Body of pancreas (tissue), 4 donors: ENCODE measurements at regions not wholly inside any gene's neighbourhood (a gene's known extent, or its start where the extent isn't known, plus 50 kb on each side); places are given as distances from the start of the nearest gene placed in this dataset.

Source experiments
- POLR2A ChIP-seq, 3 donors: fragments of 450-650 bp; IDR thresholded peaks; one replicate each; pipeline ENCODE4 v1.6.1; 2016; ENCODE audit warnings: antibody characterized with exemption in 3 of 3, mild to moderate bottlenecking in 2 of 3
- TF ChIP-seq, protein P1 (sequence below), 7 experiments: fragments of 450-650 bp in 4 of 7; fragments of 200-600 bp in 3 of 7; sonication (generic) in 3 of 7; IDR thresholded peaks; one replicate each; pipeline ENCODE4 v1.5.1; 2016 to 2019; ENCODE audit warnings: antibody characterized with exemption in 7 of 7

DNA sequence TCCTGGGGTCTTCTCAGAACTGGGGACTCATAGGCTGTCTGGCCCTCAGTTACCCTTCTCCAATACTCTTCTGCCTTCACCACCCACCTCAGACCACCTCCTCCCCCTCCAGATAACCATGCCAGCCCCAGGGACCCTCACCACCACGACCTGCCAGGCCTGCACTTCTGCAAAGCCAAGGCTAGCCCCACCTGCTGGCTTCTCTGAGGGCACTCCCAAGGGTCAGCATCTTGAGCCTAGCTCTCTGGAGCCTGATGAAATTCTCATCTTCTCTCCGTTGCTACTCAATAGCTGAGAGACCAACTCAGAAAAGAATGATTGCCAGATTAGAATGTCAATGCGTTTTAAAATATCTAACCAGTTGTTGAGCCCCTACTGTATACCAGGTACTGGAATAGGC lies 56.1 kb upstream of the LYRM9 start:
- TF ChIP-seq, protein P1, sequence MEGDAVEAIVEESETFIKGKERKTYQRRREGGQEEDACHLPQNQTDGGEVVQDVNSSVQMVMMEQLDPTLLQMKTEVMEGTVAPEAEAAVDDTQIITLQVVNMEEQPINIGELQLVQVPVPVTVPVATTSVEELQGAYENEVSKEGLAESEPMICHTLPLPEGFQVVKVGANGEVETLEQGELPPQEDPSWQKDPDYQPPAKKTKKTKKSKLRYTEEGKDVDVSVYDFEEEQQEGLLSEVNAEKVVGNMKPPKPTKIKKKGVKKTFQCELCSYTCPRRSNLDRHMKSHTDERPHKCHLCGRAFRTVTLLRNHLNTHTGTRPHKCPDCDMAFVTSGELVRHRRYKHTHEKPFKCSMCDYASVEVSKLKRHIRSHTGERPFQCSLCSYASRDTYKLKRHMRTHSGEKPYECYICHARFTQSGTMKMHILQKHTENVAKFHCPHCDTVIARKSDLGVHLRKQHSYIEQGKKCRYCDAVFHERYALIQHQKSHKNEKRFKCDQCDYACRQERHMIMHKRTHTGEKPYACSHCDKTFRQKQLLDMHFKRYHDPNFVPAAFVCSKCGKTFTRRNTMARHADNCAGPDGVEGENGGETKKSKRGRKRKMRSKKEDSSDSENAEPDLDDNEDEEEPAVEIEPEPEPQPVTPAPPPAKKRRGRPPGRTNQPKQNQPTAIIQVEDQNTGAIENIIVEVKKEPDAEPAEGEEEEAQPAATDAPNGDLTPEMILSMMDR (IDR thresholded peaks at IDR 0.05), result no peak
- TF ChIP-seq POLR2A (IDR thresholded peaks at IDR 0.05), result no peak
